ENCODE measurements at regions not wholly inside any gene's neighbourhood (a gene's known extent, or its start where the extent isn't known, plus 50 kb on each side); places are given as distances from the start of the nearest gene placed in this dataset.
"Not testable (repeated sequence)": the region's sequence is repeated elsewhere in the genome, so short reads cannot be mapped to it uniquely, and the experiment has no call there.

GRCh38 chr12:18794000-18794399 lies 56.1 kb downstream of the CAPZA3 start:
- no peak for DNase-seq

GRCh38 chr12:18797604-18798003 lies 59.7 kb downstream of the CAPZA3 start:
- no peak for DNase-seq

GRCh38 chr12:18798535-18799361 lies 60.8 kb downstream of the CAPZA3 start:
- DNase-seq: no peak

GRCh38 chr12:18799561-18799960 lies 61.6 kb downstream of the CAPZA3 start:
- no peak for DNase-seq

- DNase-seq: no peak
Observed at GRCh38 chr12:18805516-18806248, 67.8 kb downstream of the CAPZA3 start.

DNA sequence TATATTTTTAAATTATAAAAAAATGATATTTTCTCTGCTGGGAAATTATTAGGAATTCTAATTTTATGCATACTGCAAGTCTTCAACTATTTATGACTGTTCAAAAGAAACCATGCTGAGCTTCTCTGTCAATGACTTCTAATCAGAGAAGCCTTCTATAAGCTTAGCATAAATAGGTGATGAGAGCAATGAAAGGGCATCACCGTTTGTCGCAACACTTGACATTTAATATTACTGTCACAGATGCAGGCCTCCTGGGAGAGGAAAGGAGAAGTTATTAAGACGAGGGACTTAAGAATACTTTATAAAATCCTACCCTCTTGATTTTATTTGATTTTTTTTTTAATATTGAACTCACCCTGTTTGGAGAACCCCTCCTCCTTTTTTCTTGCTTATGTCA lies 69.8 kb downstream of the CAPZA3 start:
- no peak for DNase-seq

DNA sequence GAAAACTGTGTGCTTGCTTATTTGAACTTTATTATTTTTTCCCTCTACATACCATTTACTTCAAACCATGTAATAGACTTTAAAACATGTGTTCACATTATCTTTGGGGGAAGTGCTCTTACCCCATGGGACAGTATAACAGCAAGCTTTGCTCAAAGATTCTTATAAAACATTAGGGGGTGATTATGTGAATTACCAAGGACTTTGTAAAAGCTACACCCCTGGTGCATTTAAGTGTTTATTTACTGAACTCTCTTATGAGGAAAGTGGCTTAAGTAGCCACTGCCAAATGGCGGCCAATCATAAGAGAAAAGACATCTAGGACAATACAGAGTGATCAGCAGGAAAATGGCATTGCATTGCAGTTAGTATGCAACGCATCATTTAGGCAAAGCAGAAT lies 70.3 kb downstream of the CAPZA3 start:
- no peak for DNase-seq

DNA sequence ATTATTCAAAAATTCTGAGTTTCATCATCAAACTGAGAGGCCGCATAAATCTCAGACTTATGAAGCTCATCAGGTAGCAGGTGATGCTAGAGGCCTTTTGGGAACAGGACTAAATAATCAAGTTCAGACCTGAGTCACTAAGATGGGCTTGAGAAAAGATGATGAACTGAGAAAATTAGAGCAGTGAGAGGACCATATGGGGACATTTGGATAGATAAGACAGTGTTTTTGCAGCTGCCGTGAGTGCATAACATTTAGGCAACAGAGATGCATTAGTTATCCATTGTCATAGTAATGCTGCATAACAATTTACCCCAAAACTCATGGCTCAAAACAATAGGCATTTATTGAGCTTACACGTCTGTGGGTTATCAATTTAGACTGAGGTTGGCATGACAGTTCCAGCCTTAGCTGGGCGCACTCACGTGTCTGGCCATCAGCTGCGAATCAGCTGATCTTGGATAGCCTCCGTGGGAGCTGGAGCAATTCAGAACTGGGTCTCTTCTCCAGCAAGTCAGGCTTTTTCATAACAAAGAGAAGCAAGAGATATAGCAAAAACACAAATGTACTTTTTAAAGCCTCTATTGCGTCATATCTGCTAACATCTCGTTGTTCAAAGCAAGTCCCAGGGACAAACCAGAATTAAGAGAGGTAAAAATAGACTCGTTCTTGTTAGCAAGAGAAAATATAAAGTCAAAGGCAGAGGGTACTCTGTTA lies 72.8 kb downstream of the CAPZA3 start:
- no peak for DNase-seq

DNA sequence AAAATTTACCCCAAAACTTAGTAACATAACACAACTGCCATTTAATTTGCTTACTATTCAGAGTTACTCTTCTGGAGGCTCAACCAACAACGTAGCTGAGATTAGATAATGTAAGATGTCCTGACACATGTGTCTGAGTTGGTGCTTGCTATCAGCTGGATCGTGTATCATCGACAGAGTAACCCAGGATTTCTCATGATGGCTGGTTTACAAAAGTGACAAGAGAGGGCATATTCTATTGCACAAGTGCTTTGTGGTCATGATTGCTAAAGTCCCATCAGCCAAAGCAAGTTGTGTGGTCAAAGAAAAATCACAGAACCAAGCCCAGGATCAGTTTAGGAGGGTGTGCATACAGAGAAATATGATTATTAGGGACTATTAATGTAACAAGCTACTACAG lies 73.4 kb downstream of the CAPZA3 start:
- DNase-seq: no peak

- DNase-seq: no peak
Observed at GRCh38 chr12:18813753-18814152, 75.8 kb downstream of the CAPZA3 start.

- no peak for DNase-seq
Observed at GRCh38 chr12:18818579-18819268, 80.8 kb downstream of the CAPZA3 start.

GRCh38 chr12:18819484-18819883 lies 81.6 kb downstream of the CAPZA3 start:
- no peak for DNase-seq

- DNase-seq: no peak
Observed at GRCh38 chr12:18823461-18823860, 85.5 kb downstream of the CAPZA3 start.

DNA sequence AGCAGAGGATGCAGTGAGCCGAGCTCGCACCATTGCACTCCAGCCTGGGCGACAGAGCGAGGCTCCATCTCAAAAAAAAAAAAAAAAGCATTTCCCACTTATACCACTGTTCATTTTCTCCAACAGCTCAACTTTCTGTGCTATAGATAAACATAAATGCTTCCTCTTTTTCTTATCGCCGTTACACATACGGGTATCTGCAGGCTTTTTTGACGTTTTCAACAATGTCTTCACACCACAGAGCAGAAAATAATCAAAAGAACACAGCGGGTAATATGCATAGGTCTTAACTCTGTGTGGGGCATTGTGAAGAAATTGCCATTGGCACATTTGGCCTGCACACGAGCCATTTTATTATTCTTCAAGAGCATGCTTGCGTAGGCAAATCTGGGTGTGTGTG lies 86.4 kb downstream of the CAPZA3 start:
- DNase-seq: no peak

DNA sequence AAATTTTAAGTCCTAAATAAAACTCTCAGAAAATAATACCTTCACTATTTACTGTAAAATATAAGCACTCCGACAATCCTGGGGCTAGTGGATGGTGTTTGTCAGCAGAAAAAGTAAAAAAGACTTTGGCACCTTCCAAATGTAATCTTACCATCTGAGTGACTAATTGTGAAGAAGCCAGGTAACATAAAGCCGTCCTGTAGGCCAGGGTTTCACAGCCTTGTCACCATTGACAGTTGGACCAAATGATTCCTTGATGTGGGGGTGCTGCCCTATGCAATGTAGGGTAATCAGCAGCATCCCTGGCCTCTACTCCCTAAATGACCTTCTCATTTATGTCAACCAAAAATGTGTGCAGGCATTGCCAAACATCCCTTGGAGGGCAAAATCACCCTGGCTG lies 87.2 kb downstream of the CAPZA3 start:
- no peak for DNase-seq

- DNase-seq: no peak
Observed at GRCh38 chr12:18827913-18828312, 90.0 kb downstream of the CAPZA3 start.

GRCh38 chr12:18828483-18828882 lies 90.6 kb downstream of the CAPZA3 start:
- no peak for DNase-seq

- no peak for DNase-seq
Observed at GRCh38 chr12:18828987-18829386, 91.1 kb downstream of the CAPZA3 start.

GRCh38 chr12:18832932-18833331 lies 95.0 kb downstream of the CAPZA3 start:
- DNase-seq: not testable (repeated sequence)

DNA sequence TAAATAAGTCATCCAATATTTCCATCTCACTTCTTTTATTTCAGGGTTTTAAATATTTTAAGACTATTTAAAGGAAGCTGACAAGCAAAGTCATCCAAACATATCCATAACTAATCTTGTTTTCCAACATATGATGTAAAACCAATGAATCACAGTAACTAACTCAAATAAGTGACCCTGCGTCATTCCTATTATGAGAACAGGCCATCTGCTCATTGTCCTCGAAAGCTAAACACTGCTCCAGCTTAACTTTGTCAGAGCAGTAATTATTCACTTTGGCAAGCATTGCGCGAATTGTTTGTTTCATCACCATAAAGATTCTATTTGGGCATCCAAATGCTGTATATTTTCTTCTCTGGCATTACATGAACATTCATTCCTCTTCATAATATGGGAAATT lies 99.1 kb downstream of the CAPZA3 start:
- DNase-seq: no peak

- no peak for DNase-seq
Observed at GRCh38 chr12:18837505-18837904, 99.6 kb downstream of the CAPZA3 start.

- DNase-seq: not testable (repeated sequence)
Observed at GRCh38 chr12:18840997-18841396, 103.1 kb downstream of the CAPZA3 start.

DNA sequence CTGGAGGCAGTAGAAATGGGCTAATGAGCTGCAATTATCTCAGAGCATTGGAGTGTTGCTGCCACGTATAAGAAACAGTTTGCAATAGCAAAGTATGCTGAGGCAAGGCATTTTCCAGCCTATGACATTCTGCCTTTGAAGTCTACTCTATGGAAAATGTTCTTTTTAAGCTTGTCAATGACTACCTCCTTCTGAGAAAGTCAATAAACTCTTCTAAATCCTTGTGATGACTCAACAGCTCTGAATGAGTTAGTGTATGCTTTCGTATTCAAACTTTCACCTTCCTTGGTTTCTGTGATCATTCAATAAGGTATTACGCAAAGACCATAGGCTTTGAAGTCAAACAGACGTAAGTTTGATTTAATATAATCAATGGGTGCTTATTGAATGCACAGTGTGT lies 111.2 kb downstream of the CAPZA3 start:
- no peak for DNase-seq
